ENCODE measurements at regions not wholly inside any gene's neighbourhood (a gene's known extent, or its start where the extent isn't known, plus 50 kb on each side); places are given as distances from the start of the nearest gene placed in this dataset.

- TF ChIP-seq TRIM22 (IDR thresholded peaks at IDR 0.05) (no peak), RELA (CRISPR knock-in tag; IDR thresholded peaks at IDR 0.05) (no peak), ZNF441 (CRISPR knock-in tag; IDR thresholded peaks at IDR 0.05; ENCODE audit: borderline replicate concordance) (no peak), NR1H2 (CRISPR knock-in tag; IDR thresholded peaks at IDR 0.05; ENCODE audit: borderline replicate concordance, low read depth) (no peak), ZFP37 (CRISPR knock-in tag; IDR thresholded peaks at IDR 0.05; ENCODE audit: borderline replicate concordance) (no peak), FOSL1 (CRISPR knock-in tag; IDR thresholded peaks at IDR 0.05; ENCODE audit: borderline replicate concordance) (no peak), POLR2A (IDR thresholded peaks at IDR 0.05; ENCODE audit: insufficient read depth in 1 of 2, low read depth in 2 of 2, low read length in 2 of 2) (no peak)
Observed at GRCh38 chr1:56212143-56212542, 367.2 kb downstream of the PLPP3 start.
